Suprapubic skin (tissue), 4 donors: ENCODE measurements at regions not wholly inside any gene's neighbourhood (a gene's known extent, or its start where the extent isn't known, plus 50 kb on each side); places are given as distances from the start of the nearest gene placed in this dataset.

Experiments used
- DNase-seq, 2 donors: peaks; one replicate each; pipeline ENCODE4 v3.0.0-alpha.2; 2019; ENCODE audit warnings: low spot score in 2 of 2
- H3K27ac ChIP-seq: fragments of 200-600 bp; sonication (generic); one replicate; pipeline ENCODE4 v1.5.1; 2019
- H3K27me3 ChIP-seq: fragments of 200-600 bp; sonication (generic); one replicate; pipeline ENCODE4 v1.5.1; 2019
- H3K36me3 ChIP-seq: fragments of 200-600 bp; sonication (generic); one replicate; pipeline ENCODE4 v1.5.1; 2019
- H3K4me1 ChIP-seq: fragments of 200-600 bp; sonication (generic); one replicate; pipeline ENCODE4 v1.5.1; 2019
- H3K4me3 ChIP-seq: fragments of 200-600 bp; sonication (generic); one replicate; pipeline ENCODE4 v1.5.1; 2019; ENCODE audit warnings: mild to moderate bottlenecking
- H3K9me3 ChIP-seq: fragments of 200-600 bp; sonication (generic); one replicate; pipeline ENCODE4 v1.5.1; 2019
- EP300 ChIP-seq: sonication (generic); formaldehyde crosslinking; IDR thresholded peaks from one replicate; pipeline ENCODE4 v1.6.1; 2017; ENCODE audit warnings: antibody characterized with exemption
- POLR2A ChIP-seq, 2 donors: fragments of 450-650 bp; IDR thresholded peaks; one replicate each; pipeline ENCODE4 v1.6.1; 2017; ENCODE audit warnings: antibody characterized with exemption in 2 of 2, mild to moderate bottlenecking in 2 of 2, moderate library complexity in 2 of 2
- POLR2AphosphoS5 ChIP-seq, 3 donors: sonication (generic); formaldehyde crosslinking; IDR thresholded peaks; one replicate each; pipeline ENCODE4 v1.6.1; 2017; ENCODE audit warnings: antibody characterized with exemption in 3 of 3
- WGBS: methylation state at CpG from one replicate; pipeline ENCODE4 v1.1.5; 2018; 5-methylcytosine and 5-hydroxymethylcytosine counted together
- TF ChIP-seq, protein P1 (sequence below), 2 donors: fragments of 200-600 bp in 1 of 2; fragments of 450-650 bp in 1 of 2; sonication (generic) in 1 of 2; IDR thresholded peaks; one replicate each; pipeline ENCODE4 v1.5.1; 2016 to 2019; ENCODE audit warnings: antibody characterized with exemption in 2 of 2, mild to moderate bottlenecking in 1 of 2, moderate library complexity in 1 of 2

DNA sequence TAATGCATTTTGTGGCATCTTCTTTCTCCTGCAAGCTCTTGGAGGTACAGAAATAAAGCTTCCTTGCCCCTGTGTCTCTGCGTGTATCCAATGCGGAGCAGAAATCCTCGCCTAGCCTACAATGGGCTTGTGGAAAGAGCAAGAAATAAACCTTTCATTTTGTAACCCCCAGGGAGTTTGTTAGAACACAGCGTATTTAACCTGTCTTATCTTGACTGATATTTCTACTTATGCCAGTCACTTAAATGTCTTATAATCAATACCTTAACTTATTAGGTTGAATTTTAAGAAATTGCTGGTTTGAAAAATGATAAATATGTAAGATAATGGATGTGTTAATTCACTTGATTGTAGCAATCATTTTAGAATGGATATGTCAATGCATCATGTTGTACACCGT is 629.8 kb upstream of the IGFBP3 start:
- H3K4me1 ChIP-seq, result peaks cover 3% of the 10 kb centered on the region
- TF ChIP-seq, protein P1, sequence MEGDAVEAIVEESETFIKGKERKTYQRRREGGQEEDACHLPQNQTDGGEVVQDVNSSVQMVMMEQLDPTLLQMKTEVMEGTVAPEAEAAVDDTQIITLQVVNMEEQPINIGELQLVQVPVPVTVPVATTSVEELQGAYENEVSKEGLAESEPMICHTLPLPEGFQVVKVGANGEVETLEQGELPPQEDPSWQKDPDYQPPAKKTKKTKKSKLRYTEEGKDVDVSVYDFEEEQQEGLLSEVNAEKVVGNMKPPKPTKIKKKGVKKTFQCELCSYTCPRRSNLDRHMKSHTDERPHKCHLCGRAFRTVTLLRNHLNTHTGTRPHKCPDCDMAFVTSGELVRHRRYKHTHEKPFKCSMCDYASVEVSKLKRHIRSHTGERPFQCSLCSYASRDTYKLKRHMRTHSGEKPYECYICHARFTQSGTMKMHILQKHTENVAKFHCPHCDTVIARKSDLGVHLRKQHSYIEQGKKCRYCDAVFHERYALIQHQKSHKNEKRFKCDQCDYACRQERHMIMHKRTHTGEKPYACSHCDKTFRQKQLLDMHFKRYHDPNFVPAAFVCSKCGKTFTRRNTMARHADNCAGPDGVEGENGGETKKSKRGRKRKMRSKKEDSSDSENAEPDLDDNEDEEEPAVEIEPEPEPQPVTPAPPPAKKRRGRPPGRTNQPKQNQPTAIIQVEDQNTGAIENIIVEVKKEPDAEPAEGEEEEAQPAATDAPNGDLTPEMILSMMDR (IDR thresholded peaks at IDR 0.05), result no peak
- TF ChIP-seq POLR2AphosphoS5 (IDR thresholded peaks at IDR 0.05) (no peak), POLR2A (IDR thresholded peaks at IDR 0.05) (no peak), EP300 (no peak)
- H3K9me3 ChIP-seq, result no peaks in the 10 kb centered on the region
- DNase-seq, result no peak
- H3K36me3 ChIP-seq, result no peaks in the 10 kb centered on the region
- no peaks in the 10 kb centered on the region for H3K27me3 ChIP-seq
- H3K4me3 ChIP-seq, result no peak overlapping the region
- H3K27ac ChIP-seq, result no peak overlapping the region
- 55% methylated on average over 5 of the region's 5 CpGs for WGBS

DNA sequence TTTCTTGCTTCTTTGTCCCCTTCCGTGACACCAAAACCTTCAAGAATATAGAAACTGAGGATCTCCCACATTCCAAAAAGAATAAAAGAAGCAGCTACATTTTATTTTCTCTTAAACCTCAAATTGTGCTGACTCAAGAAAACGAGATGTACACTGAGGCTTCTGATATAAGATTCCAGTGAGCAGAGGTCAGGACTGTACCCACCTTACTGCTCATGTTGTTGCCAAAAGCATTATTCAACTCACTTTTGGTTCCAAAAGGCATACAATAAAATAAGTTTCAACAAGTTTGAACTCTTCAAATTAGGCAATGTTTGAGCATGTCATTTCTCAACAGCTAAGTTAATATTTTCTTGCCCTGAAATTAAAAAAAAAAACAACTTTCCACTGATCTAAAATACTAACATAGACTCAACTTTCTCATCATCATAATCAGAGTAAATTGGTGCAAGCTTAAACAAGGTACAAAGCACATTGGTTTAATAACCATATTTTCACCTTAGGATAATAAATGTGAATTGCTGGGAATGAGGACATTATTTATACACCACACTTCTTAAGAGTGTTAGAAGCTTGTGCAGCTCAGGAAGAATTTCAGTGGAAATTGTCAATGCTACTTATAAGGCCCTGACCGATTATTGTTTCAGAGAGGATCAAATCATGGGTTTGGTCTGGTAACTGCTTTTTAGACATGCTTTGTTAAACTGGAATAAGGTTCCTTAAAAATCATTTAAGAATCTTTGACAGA is 629.0 kb upstream of the IGFBP3 start:
- no peak for DNase-seq
- no peaks in the 10 kb centered on the region for H3K9me3 ChIP-seq
- no peak overlapping the region for H3K27ac ChIP-seq
- 60% methylated on average over 3 of the region's 3 CpGs for WGBS
- TF ChIP-seq POLR2A (IDR thresholded peaks at IDR 0.05) (no peak), POLR2AphosphoS5 (IDR thresholded peaks at IDR 0.05) (no peak), EP300 (no peak)
- TF ChIP-seq, protein P1 (IDR thresholded peaks at IDR 0.05), result no peak
- H3K4me1 ChIP-seq, result peaks cover 3% of the 10 kb centered on the region
- no peaks in the 10 kb centered on the region for H3K27me3 ChIP-seq
- no peaks in the 10 kb centered on the region for H3K36me3 ChIP-seq
- H3K4me3 ChIP-seq, result no peak overlapping the region

DNA sequence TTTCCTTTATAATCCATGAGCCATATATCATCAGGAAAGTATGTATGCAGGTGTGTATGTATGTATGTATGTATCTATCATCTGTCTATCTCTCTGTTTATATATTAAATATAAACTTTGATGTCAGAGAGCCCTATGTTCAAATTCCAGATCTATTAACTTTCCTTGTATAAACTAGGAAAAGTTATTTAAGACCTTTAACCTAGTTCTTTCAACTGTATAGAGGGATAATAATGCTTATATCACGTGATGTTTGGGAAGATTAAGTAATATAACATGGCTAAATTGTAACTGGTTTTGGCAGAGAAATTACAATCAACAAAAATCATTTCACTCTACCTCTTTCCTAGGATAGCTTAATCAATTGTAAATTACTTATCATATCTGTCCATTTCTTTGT is 628.3 kb upstream of the IGFBP3 start:
- no peaks in the 10 kb centered on the region for H3K9me3 ChIP-seq
- H3K4me1 ChIP-seq, result peaks cover 3% of the 10 kb centered on the region
- no peak overlapping the region for H3K4me3 ChIP-seq
- TF ChIP-seq, protein P1 (IDR thresholded peaks at IDR 0.05), result no peak
- TF ChIP-seq POLR2AphosphoS5 (IDR thresholded peaks at IDR 0.05), result no peak
- no peak for TF ChIP-seq EP300
- no peak for TF ChIP-seq POLR2A (IDR thresholded peaks at IDR 0.05)
- DNase-seq, result no peak
- H3K36me3 ChIP-seq, result no peaks in the 10 kb centered on the region
- WGBS, result 52% methylated on average over 1 of the region's 1 CpG
- no peak overlapping the region for H3K27ac ChIP-seq
- no peaks in the 10 kb centered on the region for H3K27me3 ChIP-seq

DNA sequence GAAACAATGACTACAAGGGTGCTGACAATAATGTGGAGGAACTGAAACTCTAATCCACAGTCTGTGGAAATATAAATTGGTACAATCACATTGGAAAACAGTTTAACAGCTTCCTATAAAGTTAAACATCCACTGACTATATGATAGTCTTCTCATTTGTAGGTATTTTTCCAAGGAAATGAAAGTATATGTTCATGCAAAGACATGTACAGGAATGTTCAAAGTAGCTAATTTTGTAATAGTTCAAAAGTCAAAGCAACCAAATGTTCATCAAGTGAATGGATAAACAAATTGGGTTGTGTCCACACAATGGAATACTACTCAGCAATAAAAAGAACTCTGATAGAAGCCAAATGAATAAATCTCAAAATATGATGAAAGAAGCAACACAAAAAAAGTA is 626.0 kb upstream of the IGFBP3 start:
- TF ChIP-seq EP300 (no peak), POLR2AphosphoS5 (IDR thresholded peaks at IDR 0.05) (no peak)
- Histone ChIP-seq H3K9me3 (no peaks in the 10 kb centered on the region), H3K4me3 (no peak overlapping the region), H3K27me3 (no peaks in the 10 kb centered on the region), H3K36me3 (no peaks in the 10 kb centered on the region), H3K27ac (no peak overlapping the region), H3K4me1 (peaks cover 3% of the 10 kb centered on the region)
- no peak for DNase-seq

DNA sequence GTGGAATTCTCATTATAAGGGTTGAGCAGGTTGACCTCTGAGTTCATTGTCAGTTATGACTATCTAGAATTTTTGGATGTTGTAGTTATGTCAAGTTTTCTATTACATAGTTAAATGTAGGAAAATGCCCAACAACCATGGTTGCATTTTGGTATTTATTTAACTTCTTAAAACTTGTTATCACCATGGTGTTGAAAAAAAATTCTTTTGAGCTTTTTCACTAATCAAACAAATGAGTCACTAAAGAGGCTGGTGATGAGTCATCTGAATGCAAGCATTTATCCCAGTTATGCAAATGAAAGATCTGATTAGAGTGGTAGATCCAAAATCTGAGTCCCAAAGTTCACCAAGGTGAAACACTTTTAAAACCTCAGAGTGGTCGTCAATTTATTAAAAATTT is 624.7 kb upstream of the IGFBP3 start:
- Histone ChIP-seq H3K27ac (no peak overlapping the region), H3K4me3 (no peak overlapping the region), H3K9me3 (no peaks in the 10 kb centered on the region), H3K36me3 (no peaks in the 10 kb centered on the region), H3K27me3 (no peaks in the 10 kb centered on the region), H3K4me1 (peaks cover 3% of the 10 kb centered on the region)
- no peak for TF ChIP-seq POLR2AphosphoS5 (IDR thresholded peaks at IDR 0.05)
- TF ChIP-seq, protein P1 (IDR thresholded peaks at IDR 0.05), result no peak
- TF ChIP-seq POLR2A (IDR thresholded peaks at IDR 0.05), result no peak
- TF ChIP-seq EP300, result no peak
- 59% methylated on average over 1 of the region's 1 CpG for WGBS
- DNase-seq, result no peak
